Gastrocnemius medialis (tissue), 4 donors: ENCODE measurements at regions not wholly inside any gene's neighbourhood (a gene's known extent, or its start where the extent isn't known, plus 50 kb on each side); places are given as distances from the start of the nearest gene placed in this dataset.

Source experiments
- ATAC-seq, 2 donors: fragments of 150-250 bp; one replicate each; pipeline ENCODE4 v1.9.1; 2016
- DNase-seq, 2 donors: peaks; one replicate each; pipeline ENCODE4 v3.0.0-alpha.2; 2019
- H3K27ac ChIP-seq, 4 donors: fragments of 200-600 bp; sonication (generic); 1 replicate in 1 of 4; 2 replicates in 3 of 4; pipeline ENCODE4 v1.5.1; 2016 to 2018; ENCODE audit warnings: mild to moderate bottlenecking in 2 of 4, moderate library complexity in 1 of 4
- H3K27me3 ChIP-seq, 3 donors: fragments of 200-600 bp; sonication (generic) in 2 of 3; 1 replicate in 1 of 3; 2 replicates in 2 of 3; pipeline versions ENCODE4 v1.5.1 to v1.6.0; 2016 to 2019; ENCODE audit warnings: mild to moderate bottlenecking in 1 of 3, moderate library complexity in 1 of 3
- H3K36me3 ChIP-seq, 2 donors: fragments of 200-600 bp; sonication (generic) in 1 of 2; one replicate each; pipeline ENCODE4 v1.5.1; 2017 to 2018
- H3K4me1 ChIP-seq, 2 donors: fragments of 200-600 bp; sonication (generic) in 1 of 2; one replicate each; pipeline ENCODE4 v1.5.1; 2016 to 2017; ENCODE audit warnings: mild to moderate bottlenecking in 2 of 2
- H3K4me3 ChIP-seq, 4 donors: fragments of 200-600 bp; sonication (generic) in 3 of 4; 1 replicate in 1 of 4; 2 replicates in 3 of 4; pipeline ENCODE4 v1.5.1; 2016 to 2019; ENCODE audit warnings: mild to moderate bottlenecking in 2 of 4
- H3K9me3 ChIP-seq, 3 donors: fragments of 200-600 bp; sonication (generic) in 2 of 3; 1 replicate in 1 of 3; 2 replicates in 2 of 3; pipeline ENCODE4 v1.5.1; 2016 to 2019
- CTCF ChIP-seq, 5 experiments: fragments of 450-650 bp in 3 of 5; fragments of 200-600 bp in 2 of 5; sonication (generic) in 2 of 5; IDR thresholded peaks in 4 of 5; conservative IDR thresholded peaks in 1 of 5; 1 replicate in 4 of 5; 2 replicates in 1 of 5; pipeline ENCODE4 v1.5.1; 2016 to 2019; ENCODE audit warnings: antibody characterized with exemption in 5 of 5, mild to moderate bottlenecking in 3 of 5, moderate library complexity in 3 of 5
- POLR2A ChIP-seq, 2 donors: fragments of 450-650 bp; IDR thresholded peaks; one replicate each; pipeline ENCODE4 v1.6.1; 2017; ENCODE audit warnings: antibody characterized with exemption in 2 of 2, mild to moderate bottlenecking in 2 of 2, moderate library complexity in 2 of 2
- in situ Hi-C, 4 donors: fragments of 200-750 bp; cut with MboI; loops; one replicate each; pipeline versions ENCODE4 v1.15.0 to v1.8.0; 2017; ENCODE audit warnings: low sequenced_read_pairs in 4 of 4
- intact Hi-C: fragments of 100-400 bp; cut with DNase I; formaldehyde crosslinking; loops from one replicate; pipeline ENCODE4 v1.15.1; 2023; ENCODE audit warnings: low total_unique reads

GRCh38 chr14:81871706-81872105 is 338.1 kb upstream of the SEL1L start:
- Histone ChIP-seq H3K36me3 (no peaks in the 10 kb centered on the region), H3K27ac (no peak overlapping the region), H3K4me3 (no peak overlapping the region), H3K9me3 (no peaks in the 10 kb centered on the region), H3K27me3 (no peaks in the 10 kb centered on the region), H3K4me1 (no peaks in the 10 kb centered on the region)
- intact Hi-C loops (no loop called here), in situ Hi-C loops (no loop called here)
- TF ChIP-seq CTCF (IDR thresholded peaks at IDR 0.05 in 4 of 5, conservative IDR thresholded peaks at IDR 0.05 in 1 of 5), result no peak
- TF ChIP-seq POLR2A (IDR thresholded peaks at IDR 0.05), result no peak
- no peak for ATAC-seq
- no peak for DNase-seq

GRCh38 chr14:81884382-81884781 is 350.7 kb upstream of the SEL1L start:
- in situ Hi-C loops, result no loop called here

DNA sequence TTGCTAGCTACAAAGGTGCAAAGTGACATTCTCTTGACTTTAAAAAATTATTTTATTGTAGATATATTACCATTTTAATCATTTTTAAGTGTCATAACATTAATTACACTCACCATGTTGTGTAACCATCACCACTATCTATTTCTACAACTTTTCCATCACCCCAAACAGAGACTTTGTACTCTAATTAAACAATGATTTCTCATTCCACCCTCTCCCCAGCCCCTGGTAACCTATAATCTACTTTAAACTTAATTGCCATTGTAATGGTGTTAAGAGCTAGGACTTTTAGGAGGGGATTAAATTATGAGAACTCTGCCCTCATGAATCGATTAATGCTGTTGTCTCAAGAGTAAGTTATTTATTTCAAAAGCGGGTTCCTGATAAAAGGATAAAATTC is 352.9 kb upstream of the SEL1L start:
- Histone ChIP-seq H3K4me1 (no peaks in the 10 kb centered on the region), H3K4me3 (no peak overlapping the region), H3K36me3 (no peaks in the 10 kb centered on the region), H3K27me3 (no peaks in the 10 kb centered on the region), H3K9me3 (no peaks in the 10 kb centered on the region), H3K27ac (no peak overlapping the region)
- intact Hi-C loops, result no loop called here
- ATAC-seq (no peak), DNase-seq (no peak)
- TF ChIP-seq CTCF (IDR thresholded peaks at IDR 0.05 in 4 of 5, conservative IDR thresholded peaks at IDR 0.05 in 1 of 5), result no peak
- no peak for TF ChIP-seq POLR2A (IDR thresholded peaks at IDR 0.05)
- in situ Hi-C loops, result no loop called here

More at GRCh38 chr14:81884382-81884781, 350.7 kb upstream of the SEL1L start:
- intact Hi-C loops, result no loop called here
- Histone ChIP-seq H3K9me3 (no peaks in the 10 kb centered on the region), H3K27ac (no peak overlapping the region), H3K4me1 (no peaks in the 10 kb centered on the region), H3K27me3 (no peaks in the 10 kb centered on the region), H3K4me3 (no peak overlapping the region), H3K36me3 (no peaks in the 10 kb centered on the region)
- TF ChIP-seq CTCF (IDR thresholded peaks at IDR 0.05 in 4 of 5, conservative IDR thresholded peaks at IDR 0.05 in 1 of 5), result no peak
- no peak for TF ChIP-seq POLR2A (IDR thresholded peaks at IDR 0.05)
- DNase-seq (no peak), ATAC-seq (no peak)

DNA sequence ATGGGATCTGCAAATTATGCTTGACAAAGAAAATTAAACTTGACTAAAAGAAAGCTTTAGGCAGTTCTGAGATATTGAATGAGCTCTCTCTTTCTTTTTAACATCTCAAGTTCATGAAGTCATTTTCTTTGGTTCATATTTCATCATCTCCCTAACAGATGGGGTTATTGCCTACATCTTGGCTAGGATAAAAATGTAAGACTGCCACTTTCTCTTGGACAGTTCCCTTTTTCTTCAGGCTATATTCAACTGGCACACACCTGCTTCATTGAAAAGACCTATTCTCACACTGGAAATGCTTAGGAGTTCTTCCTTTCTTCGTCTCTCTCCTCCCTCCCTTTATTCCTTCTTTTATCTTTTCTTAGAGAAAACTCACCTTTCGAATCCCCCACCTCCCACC is 355.9 kb upstream of the SEL1L start:
- in situ Hi-C loops (no loop called here), intact Hi-C loops (no loop called here)
- no peak for DNase-seq
- Histone ChIP-seq H3K4me3 (no peak overlapping the region), H3K27ac (no peak overlapping the region), H3K4me1 (no peaks in the 10 kb centered on the region), H3K9me3 (no peaks in the 10 kb centered on the region), H3K36me3 (no peaks in the 10 kb centered on the region), H3K27me3 (no peaks in the 10 kb centered on the region)
- ATAC-seq, result no peak
- TF ChIP-seq CTCF (IDR thresholded peaks at IDR 0.05 in 4 of 5, conservative IDR thresholded peaks at IDR 0.05 in 1 of 5) (no peak), POLR2A (IDR thresholded peaks at IDR 0.05) (no peak)

DNA sequence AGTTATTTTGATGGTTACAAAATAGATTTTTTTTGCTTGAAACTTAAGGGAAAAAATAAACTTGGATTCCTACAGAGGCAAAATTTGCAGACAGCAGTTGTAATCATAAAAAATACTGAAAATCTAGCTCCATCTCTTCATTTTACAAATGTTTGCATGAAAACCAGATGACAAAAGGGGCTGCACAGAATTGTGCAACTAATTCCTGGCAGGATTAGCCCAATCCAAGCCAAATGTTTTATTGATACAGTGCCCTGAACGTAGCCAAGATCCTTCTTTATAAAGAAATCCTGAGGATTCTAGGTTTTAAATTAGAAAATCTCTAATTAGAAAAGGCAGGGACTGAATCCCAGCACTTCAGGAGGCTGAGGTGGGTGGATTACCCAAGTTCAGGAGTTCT is 356.4 kb upstream of the SEL1L start:
- TF ChIP-seq CTCF (IDR thresholded peaks at IDR 0.05 in 4 of 5, conservative IDR thresholded peaks at IDR 0.05 in 1 of 5) (no peak), POLR2A (IDR thresholded peaks at IDR 0.05) (no peak)
- ATAC-seq (no peak), DNase-seq (no peak)
- Histone ChIP-seq H3K27ac (no peak overlapping the region), H3K27me3 (no peaks in the 10 kb centered on the region), H3K9me3 (no peaks in the 10 kb centered on the region), H3K4me3 (no peak overlapping the region), H3K4me1 (no peaks in the 10 kb centered on the region), H3K36me3 (no peaks in the 10 kb centered on the region)
- in situ Hi-C loops (no loop called here), intact Hi-C loops (no loop called here)
